ENCODE measurements at regions not wholly inside any gene's neighbourhood (a gene's known extent, or its start where the extent isn't known, plus 50 kb on each side); places are given as distances from the start of the nearest gene placed in this dataset.

GRCh38 chr3:28738425-28738824, 389.8 kb upstream of the AZI2 start:
- in situ Hi-C loops (cut with HindIII; ENCODE audit: low sequenced_read_pairs): no loop called here
- DNase-seq (ENCODE audit: low read depth): no peak
- no peak for TF ChIP-seq CTCF (IDR thresholded peaks at IDR 0.05; ENCODE audit: low read depth, low read length, missing control alignments)

DNA sequence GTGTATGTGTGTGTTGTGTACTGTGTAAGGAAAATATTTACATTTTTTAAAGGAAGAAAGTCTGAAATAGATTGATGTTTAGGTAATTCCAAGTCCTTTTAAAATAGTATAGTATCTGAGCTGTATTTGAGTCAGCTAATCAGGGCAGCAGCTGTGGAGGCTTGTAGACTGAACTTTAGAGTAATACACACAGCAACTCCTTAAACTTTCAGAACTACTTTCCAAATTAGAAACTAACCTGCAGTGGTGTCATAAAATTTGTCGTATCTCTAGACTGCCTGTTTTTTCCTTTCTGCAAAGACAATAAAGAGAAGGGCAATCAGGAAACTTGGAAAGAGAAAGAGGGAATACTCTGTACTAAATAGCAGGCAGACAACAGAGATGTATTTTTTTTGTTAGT, 391.0 kb upstream of the AZI2 start:
- no peak for DNase-seq (ENCODE audit: low read depth)
- in situ Hi-C loops (cut with HindIII; ENCODE audit: low sequenced_read_pairs): no loop called here
- H3K4me3 ChIP-seq (ENCODE audit: low read depth, low read length): no peak overlapping the region
- TF ChIP-seq CTCF (IDR thresholded peaks at IDR 0.05; ENCODE audit: low read depth, low read length, missing control alignments): no peak

More at GRCh38 chr3:28738425-28738824, 389.8 kb upstream of the AZI2 start:
- no peak overlapping the region for H3K4me3 ChIP-seq (ENCODE audit: low read depth, low read length)

DNA sequence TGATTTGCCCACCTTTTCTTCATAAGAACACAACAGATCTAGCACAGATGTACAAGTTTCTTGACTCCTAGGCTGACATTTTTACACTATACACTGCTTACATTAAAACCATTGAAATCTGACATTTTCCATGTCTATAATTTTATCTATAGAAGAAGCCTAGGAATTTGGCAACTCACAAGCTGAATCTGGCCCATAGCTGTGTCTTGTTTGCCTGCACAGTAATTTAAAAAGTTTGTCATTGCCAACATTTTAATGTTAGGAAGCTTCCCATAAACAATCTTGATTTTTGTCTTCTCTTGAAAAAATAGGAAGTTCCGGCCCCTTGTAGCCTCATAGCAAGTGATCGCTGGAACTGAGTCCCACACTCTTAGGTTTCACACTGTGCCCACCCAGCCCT, 394.6 kb upstream of the AZI2 start:
- TF ChIP-seq CTCF (IDR thresholded peaks at IDR 0.05; ENCODE audit: low read depth, low read length, missing control alignments): no peak
- no peak for DNase-seq (ENCODE audit: low read depth)
- in situ Hi-C loops (cut with HindIII; ENCODE audit: low sequenced_read_pairs): no loop called here
- H3K4me3 ChIP-seq (ENCODE audit: low read depth, low read length): no peak overlapping the region

DNA sequence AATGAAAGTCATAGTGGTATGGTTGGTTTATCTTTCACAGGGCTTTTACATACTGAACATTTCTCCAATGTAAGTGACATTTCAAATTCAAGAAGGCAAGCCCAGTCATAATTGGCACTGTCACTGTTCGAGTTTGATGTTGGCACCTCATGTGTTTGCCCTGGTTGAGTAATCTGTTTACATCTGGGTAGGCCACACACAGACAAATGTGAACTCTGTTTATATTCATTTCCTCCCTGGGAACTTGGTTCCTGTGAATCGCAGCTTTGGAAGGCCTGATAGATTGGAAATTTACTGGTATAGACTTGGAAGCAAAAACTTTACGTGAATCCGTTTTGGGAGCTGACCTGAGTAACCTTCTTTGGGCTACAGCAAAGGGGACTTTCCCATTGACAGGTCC, 395.2 kb upstream of the AZI2 start:
- TF ChIP-seq CTCF (IDR thresholded peaks at IDR 0.05; ENCODE audit: low read depth, low read length, missing control alignments): no peak
- H3K4me3 ChIP-seq (ENCODE audit: low read depth, low read length): no peak overlapping the region
- no peak for DNase-seq (ENCODE audit: low read depth)
- in situ Hi-C loops (cut with HindIII; ENCODE audit: low sequenced_read_pairs): no loop called here

DNA sequence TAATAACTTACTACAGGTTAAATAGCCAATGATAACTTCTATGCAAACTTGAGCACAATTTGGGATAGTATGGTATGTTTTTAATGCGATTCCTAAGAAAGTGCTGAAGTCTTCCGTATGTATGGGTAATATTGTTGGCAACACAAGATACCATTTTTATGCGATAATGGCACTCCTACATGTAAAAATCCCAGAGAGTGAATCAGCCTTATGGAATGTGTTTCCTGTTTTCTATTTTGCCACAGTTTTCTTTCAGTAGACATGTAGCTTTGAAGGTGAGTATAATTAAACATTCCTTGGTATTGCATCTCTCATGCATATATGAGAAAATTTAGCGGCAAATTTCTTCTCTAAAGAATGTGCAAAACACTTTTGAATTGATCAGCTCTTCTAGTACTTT, 396.8 kb upstream of the AZI2 start:
- no peak overlapping the region for H3K4me3 ChIP-seq (ENCODE audit: low read depth, low read length)
- in situ Hi-C loops (cut with HindIII; ENCODE audit: low sequenced_read_pairs): no loop called here
- DNase-seq (ENCODE audit: low read depth): no peak
- TF ChIP-seq CTCF (IDR thresholded peaks at IDR 0.05; ENCODE audit: low read depth, low read length, missing control alignments): no peak

- no peak overlapping the region for H3K4me3 ChIP-seq (ENCODE audit: low read depth, low read length)
- no peak for DNase-seq (ENCODE audit: low read depth)
- no peak for TF ChIP-seq CTCF (IDR thresholded peaks at IDR 0.05; ENCODE audit: low read depth, low read length, missing control alignments)
- in situ Hi-C loops (cut with HindIII; ENCODE audit: low sequenced_read_pairs): no loop called here
Observed at GRCh38 chr3:28745916-28746617, 397.4 kb upstream of the AZI2 start.
